ENCODE measurements at regions not wholly inside any gene's neighbourhood (a gene's known extent, or its start where the extent isn't known, plus 50 kb on each side); places are given as distances from the start of the nearest gene placed in this dataset.

GRCh38 chr13:80400164-80400864, 59.4 kb upstream of the SPRY2 start:
- TF ChIP-seq SPI1 (IDR thresholded peaks at IDR 0.05; ENCODE audit: borderline replicate concordance, low read depth) (peak; percentile 64; the same call in 1 of the 2 replicates), GABPA (IDR thresholded peaks at IDR 0.05; ENCODE audit: low read depth) (no peak)
- no peak for DNase-seq (ENCODE audit: low read depth in 1 of 2, low spot score in 1 of 2)
- no peak overlapping the region for H3K4me3 ChIP-seq (replicated peaks; ENCODE audit: insufficient read depth, low read length)
- peak overlapping the region; percentile 86 for H3K27ac ChIP-seq (replicated peaks)
- no peaks in the 10 kb centered on the region for H3K27me3 ChIP-seq (ENCODE audit: insufficient read depth, poor library complexity, severe bottlenecking)

- Histone ChIP-seq H3K27ac (replicated peaks) (peak overlapping the region; percentile 86), H3K27me3 (ENCODE audit: insufficient read depth, poor library complexity, severe bottlenecking) (no peaks in the 10 kb centered on the region), H3K4me3 (replicated peaks; ENCODE audit: insufficient read depth, low read length) (no peak overlapping the region)
- TF ChIP-seq REST (IDR thresholded peaks at IDR 0.05; ENCODE audit: insufficient replicate concordance, low read depth), result no peak
- TF ChIP-seq GABPA (IDR thresholded peaks at IDR 0.05; ENCODE audit: low read depth), result peak; percentile 12; the same call in 1 of the 2 replicates
- peak; percentile 56; the same call in 1 of the 2 replicates for TF ChIP-seq SPI1 (IDR thresholded peaks at IDR 0.05; ENCODE audit: borderline replicate concordance, low read depth)
- TF ChIP-seq CTCF (IDR thresholded peaks at IDR 0.05; ENCODE audit: insufficient read depth, low read length), result no peak
- peak; percentile 91 for TF ChIP-seq POLR2AphosphoS5 (IDR thresholded peaks at IDR 0.05; ENCODE audit: low read depth)
- DNase-seq (ENCODE audit: low read depth in 1 of 2, low spot score in 1 of 2), result peak; percentile 85 to 93
These were observed 58.6 kb upstream of the SPRY2 start for GRCh38 chr13:80399340-80400163.

Data from HL-60 (cell line).